Stimulated activated naive B cell treated with anti-CD40 and anti-IgM and Interleukin-4, amounts not matched to agents 10 μg/mL and 1 μg/mL and 100 μg/mL, for 72 hours (primary cell): ENCODE measurements at regions not wholly inside any gene's neighbourhood (a gene's known extent, or its start where the extent isn't known, plus 50 kb on each side); places are given as distances from the start of the nearest gene placed in this dataset.
"Not testable (repeated sequence)": the region's sequence is repeated elsewhere in the genome, so short reads cannot be mapped to it uniquely, and the experiment has no call there.

Experiments used
- ATAC-seq, 2 donors: fragments of 150-1000 bp; cut with Tn5 transposase; replicated peaks; 2 replicates each; pipeline ENCODE4 v1.10.0; 2021; ENCODE audit warnings: moderate library complexity in 1 of 2
- DNase-seq: peaks from one replicate; pipeline ENCODE4 v3.0.0; 2021
- H3K27ac Mint-ChIP-seq: one replicate; pipeline ENCODE4 v1.8.0; 2022; ENCODE audit warnings: mild to moderate bottlenecking, mixed read lengths
- H3K27me3 Mint-ChIP-seq, 2 donors: one replicate each; pipeline ENCODE4 v1.8.0; 2022; ENCODE audit warnings: mixed read lengths in 2 of 2
- H3K36me3 Mint-ChIP-seq, 2 donors: one replicate each; pipeline ENCODE4 v1.8.0; 2022; ENCODE audit warnings: mixed read lengths in 2 of 2, mild to moderate bottlenecking in 1 of 2
- H3K4me1 Mint-ChIP-seq, 2 donors: one replicate each; pipeline ENCODE4 v1.8.0; 2022; ENCODE audit warnings: mixed read lengths in 2 of 2, mild to moderate bottlenecking in 1 of 2
- H3K4me3 Mint-ChIP-seq, 2 donors: one replicate each; pipeline ENCODE4 v1.8.0; 2022; ENCODE audit warnings: mild to moderate bottlenecking in 2 of 2, mixed read lengths in 2 of 2, moderate library complexity in 1 of 2
- H3K9me3 Mint-ChIP-seq, 2 donors: one replicate each; pipeline ENCODE4 v1.8.0; 2022; ENCODE audit warnings: mixed read lengths in 2 of 2, mild to moderate bottlenecking in 1 of 2

GRCh38 chr10:9229702-9230244 lies 1175.3 kb downstream of the GATA3 start:
- H3K4me3 Mint-ChIP-seq = no peak overlapping the region
- H3K4me1 Mint-ChIP-seq = peaks cover 0 to 7% of the 10 kb centered on the region in 2 donors
- DNase-seq = no peak
- peaks cover 22 to 26% of the 10 kb centered on the region in 2 donors for H3K27me3 Mint-ChIP-seq
- H3K9me3 Mint-ChIP-seq = no peaks in the 10 kb centered on the region
- H3K27ac Mint-ChIP-seq = no peak overlapping the region
- no peaks in the 10 kb centered on the region for H3K36me3 Mint-ChIP-seq
- ATAC-seq = peak in 1 of 2 donors; percentile 23

GRCh38 chr10:9230625-9231024 lies 1176.1 kb downstream of the GATA3 start:
- DNase-seq = no peak
- H3K27ac Mint-ChIP-seq = no peak overlapping the region
- H3K4me1 Mint-ChIP-seq = peaks cover 0 to 7% of the 10 kb centered on the region in 2 donors
- H3K4me3 Mint-ChIP-seq = no peak overlapping the region
- ATAC-seq = no peak
- no peaks in the 10 kb centered on the region for H3K36me3 Mint-ChIP-seq
- H3K27me3 Mint-ChIP-seq = peaks cover 22 to 26% of the 10 kb centered on the region in 2 donors
- no peaks in the 10 kb centered on the region for H3K9me3 Mint-ChIP-seq

- peaks cover 0 to 7% of the 10 kb centered on the region in 2 donors for H3K4me1 Mint-ChIP-seq
- ATAC-seq = no peak
- peaks cover 14 to 23% of the 10 kb centered on the region in 2 donors for H3K27me3 Mint-ChIP-seq
- no peak for DNase-seq
- H3K27ac Mint-ChIP-seq = no peak overlapping the region
- no peaks in the 10 kb centered on the region for H3K36me3 Mint-ChIP-seq
- H3K9me3 Mint-ChIP-seq = no peaks in the 10 kb centered on the region
- no peak overlapping the region for H3K4me3 Mint-ChIP-seq
Measured at GRCh38 chr10:9234191-9234590, 1179.7 kb downstream of the GATA3 start.

GRCh38 chr10:9238041-9238440 lies 1183.6 kb downstream of the GATA3 start:
- no peak for ATAC-seq
- no peak for DNase-seq
- H3K36me3 Mint-ChIP-seq = no peaks in the 10 kb centered on the region
- peaks cover 0 to 1% of the 10 kb centered on the region in 2 donors for H3K9me3 Mint-ChIP-seq
- no peaks in the 10 kb centered on the region for H3K4me1 Mint-ChIP-seq
- H3K4me3 Mint-ChIP-seq = no peak overlapping the region
- no peak overlapping the region for H3K27ac Mint-ChIP-seq
- H3K27me3 Mint-ChIP-seq = peaks cover 9 to 10% of the 10 kb centered on the region in 2 donors

GRCh38 chr10:9239298-9239697 lies 1184.8 kb downstream of the GATA3 start:
- no peak for ATAC-seq
- no peak overlapping the region for H3K27ac Mint-ChIP-seq
- no peak for DNase-seq
- H3K4me1 Mint-ChIP-seq = no peaks in the 10 kb centered on the region
- peaks cover 13 to 15% of the 10 kb centered on the region in 2 donors for H3K27me3 Mint-ChIP-seq
- H3K9me3 Mint-ChIP-seq = peaks cover 0 to 1% of the 10 kb centered on the region in 2 donors
- H3K4me3 Mint-ChIP-seq = no peak overlapping the region
- no peaks in the 10 kb centered on the region for H3K36me3 Mint-ChIP-seq

- Mint-ChIP-seq H3K9me3 (peaks cover 0 to 1% of the 10 kb centered on the region in 2 donors), H3K4me3 (no peak overlapping the region)
- ATAC-seq = no peak
Measured at GRCh38 chr10:9243941-9244411, 1189.5 kb downstream of the GATA3 start.

GRCh38 chr10:9244864-9245263 lies 1190.4 kb downstream of the GATA3 start:
- Mint-ChIP-seq H3K27me3 (peaks cover 11 to 23% of the 10 kb centered on the region in 2 donors), H3K9me3 (peaks cover 0 to 1% of the 10 kb centered on the region in 2 donors), H3K4me3 (no peak overlapping the region), H3K36me3 (no peaks in the 10 kb centered on the region), H3K4me1 (no peaks in the 10 kb centered on the region), H3K27ac (no peak overlapping the region)
- no peak for DNase-seq
- ATAC-seq = no peak

More at GRCh38 chr10:9243941-9244411, 1189.5 kb downstream of the GATA3 start:
- Mint-ChIP-seq H3K4me1 (no peaks in the 10 kb centered on the region), H3K36me3 (no peaks in the 10 kb centered on the region), H3K27ac (no peak overlapping the region), H3K27me3 (peaks cover 14 to 27% of the 10 kb centered on the region in 2 donors)
- DNase-seq = no peak

- no peak for DNase-seq
- Mint-ChIP-seq H3K27me3 (peaks cover 12 to 13% of the 10 kb centered on the region in 2 donors), H3K9me3 (no peaks in the 10 kb centered on the region)
Measured at GRCh38 chr10:9253121-9253520, 1198.6 kb downstream of the GATA3 start.

GRCh38 chr10:9254353-9254752 lies 1199.9 kb downstream of the GATA3 start:
- H3K4me1 Mint-ChIP-seq = no peaks in the 10 kb centered on the region
- H3K27ac Mint-ChIP-seq = no peak overlapping the region
- DNase-seq = no peak
- H3K27me3 Mint-ChIP-seq = peaks cover 9 to 13% of the 10 kb centered on the region in 2 donors
- no peak for ATAC-seq
- no peaks in the 10 kb centered on the region for H3K9me3 Mint-ChIP-seq
- no peaks in the 10 kb centered on the region for H3K36me3 Mint-ChIP-seq
- no peak overlapping the region for H3K4me3 Mint-ChIP-seq

More at GRCh38 chr10:9253121-9253520, 1198.6 kb downstream of the GATA3 start:
- no peak overlapping the region for H3K4me3 Mint-ChIP-seq
- no peak for ATAC-seq
- H3K4me1 Mint-ChIP-seq = no peaks in the 10 kb centered on the region
- H3K27ac Mint-ChIP-seq = no peak overlapping the region
- H3K36me3 Mint-ChIP-seq = no peaks in the 10 kb centered on the region

- no peak overlapping the region for H3K4me3 Mint-ChIP-seq
- no peaks in the 10 kb centered on the region for H3K9me3 Mint-ChIP-seq
- H3K4me1 Mint-ChIP-seq = no peaks in the 10 kb centered on the region
- no peak overlapping the region for H3K27ac Mint-ChIP-seq
- ATAC-seq = no peak
- peaks cover 6 to 9% of the 10 kb centered on the region in 2 donors for H3K27me3 Mint-ChIP-seq
- no peak for DNase-seq
- H3K36me3 Mint-ChIP-seq = no peaks in the 10 kb centered on the region
Measured at GRCh38 chr10:9260690-9261089, 1206.2 kb downstream of the GATA3 start.

GRCh38 chr10:9262770-9263169 lies 1208.3 kb downstream of the GATA3 start:
- peaks cover 0 to 6% of the 10 kb centered on the region in 2 donors for H3K27me3 Mint-ChIP-seq
- DNase-seq (no peak), ATAC-seq (no peak)
- no peaks in the 10 kb centered on the region for H3K4me1 Mint-ChIP-seq
- no peaks in the 10 kb centered on the region for H3K36me3 Mint-ChIP-seq
- H3K27ac Mint-ChIP-seq = no peak overlapping the region
- H3K4me3 Mint-ChIP-seq = no peak overlapping the region
- no peaks in the 10 kb centered on the region for H3K9me3 Mint-ChIP-seq

- H3K36me3 Mint-ChIP-seq = no peaks in the 10 kb centered on the region
- H3K4me3 Mint-ChIP-seq = no peak overlapping the region
- ATAC-seq (no peak), DNase-seq (no peak)
- H3K9me3 Mint-ChIP-seq = no peaks in the 10 kb centered on the region
- no peak overlapping the region for H3K27ac Mint-ChIP-seq
- peaks cover 14 to 21% of the 10 kb centered on the region in 2 donors for H3K27me3 Mint-ChIP-seq
- no peaks in the 10 kb centered on the region for H3K4me1 Mint-ChIP-seq
Measured at GRCh38 chr10:9268176-9268575, 1213.7 kb downstream of the GATA3 start.

- not testable (repeated sequence) for H3K4me3 Mint-ChIP-seq, H3K36me3 Mint-ChIP-seq, H3K4me1 Mint-ChIP-seq, ATAC-seq, H3K9me3 Mint-ChIP-seq, DNase-seq, H3K27ac Mint-ChIP-seq
- peaks cover 14 to 28% of the 10 kb centered on the region in 2 donors for H3K27me3 Mint-ChIP-seq
Measured at GRCh38 chr10:9273126-9273833, 1218.8 kb downstream of the GATA3 start.

GRCh38 chr10:9274206-9274755 lies 1219.8 kb downstream of the GATA3 start:
- peaks cover 9 to 22% of the 10 kb centered on the region in 2 donors for H3K27me3 Mint-ChIP-seq
- H3K4me1 Mint-ChIP-seq = no peaks in the 10 kb centered on the region
- DNase-seq (no peak), ATAC-seq (no peak)
- no peak overlapping the region for H3K27ac Mint-ChIP-seq
- peaks cover 0 to 2% of the 10 kb centered on the region in 2 donors for H3K9me3 Mint-ChIP-seq
- no peak overlapping the region for H3K4me3 Mint-ChIP-seq
- H3K36me3 Mint-ChIP-seq = no peaks in the 10 kb centered on the region

GRCh38 chr10:9275861-9276260 lies 1221.4 kb downstream of the GATA3 start:
- ATAC-seq = no peak
- peaks cover 0 to 4% of the 10 kb centered on the region in 2 donors for H3K9me3 Mint-ChIP-seq
- no peaks in the 10 kb centered on the region for H3K36me3 Mint-ChIP-seq
- DNase-seq = no peak
- peaks cover 9 to 16% of the 10 kb centered on the region in 2 donors for H3K27me3 Mint-ChIP-seq
- H3K27ac Mint-ChIP-seq = no peak overlapping the region
- H3K4me1 Mint-ChIP-seq = no peaks in the 10 kb centered on the region
- H3K4me3 Mint-ChIP-seq = no peak overlapping the region
